Neural cell (in vitro differentiated cells): ENCODE measurements at regions not wholly inside any gene's neighbourhood (a gene's known extent, or its start where the extent isn't known, plus 50 kb on each side); places are given as distances from the start of the nearest gene placed in this dataset.

Source experiments
- EP300 ChIP-seq: fragments of 450-650 bp; conservative IDR thresholded peaks from 2 replicates; pipeline ENCODE4 v1.6.1; 2014; ENCODE audit warnings: antibody characterized with exemption, mild to moderate bottlenecking, moderate library complexity; ENCODE audit not compliant: poor library complexity, severe bottlenecking
- EZH2 ChIP-seq: fragments of 200-600, 300-800 bp; shearing (Covaris generic), sonication (generic); IDR thresholded peaks from 2 replicates; pipeline ENCODE4 v1.6.1; 2014; ENCODE audit warnings: antibody characterized with exemption, low read length, borderline replicate concordance, mild to moderate bottlenecking; ENCODE audit not compliant: insufficient read depth, poor library complexity, severe bottlenecking
- MXI1 ChIP-seq: fragments of 450-650 bp; conservative IDR thresholded peaks from 2 replicates; pipeline ENCODE4 v1.6.1; 2014; ENCODE audit warnings: antibody characterized with exemption, mild to moderate bottlenecking; ENCODE audit not compliant: poor library complexity, severe bottlenecking
- POLR2AphosphoS5 ChIP-seq: IDR thresholded peaks from 2 replicates; pipeline ENCODE4 v1.6.1; 2012
- SMC3 ChIP-seq: fragments of 450-650 bp; conservative IDR thresholded peaks from 2 replicates; pipeline ENCODE4 v1.6.1; 2014; ENCODE audit warnings: antibody characterized with exemption, mild to moderate bottlenecking, moderate library complexity; ENCODE audit not compliant: poor library complexity
- TAF1 ChIP-seq: IDR thresholded peaks from 2 replicates; pipeline ENCODE4 v1.6.1; 2012; ENCODE audit warnings: low read depth
- TF ChIP-seq, protein P1 (sequence below): fragments of 450-650 bp; IDR thresholded peaks from 2 replicates; pipeline ENCODE4 v1.5.1; 2014; ENCODE audit warnings: antibody characterized with exemption, mild to moderate bottlenecking, moderate library complexity; ENCODE audit not compliant: poor library complexity, severe bottlenecking

- TF ChIP-seq POLR2AphosphoS5 (no peak), EP300 (no peak), EZH2 (no peak), MXI1 (no peak), SMC3 (no peak), TAF1 (no peak)
- TF ChIP-seq, protein P1, sequence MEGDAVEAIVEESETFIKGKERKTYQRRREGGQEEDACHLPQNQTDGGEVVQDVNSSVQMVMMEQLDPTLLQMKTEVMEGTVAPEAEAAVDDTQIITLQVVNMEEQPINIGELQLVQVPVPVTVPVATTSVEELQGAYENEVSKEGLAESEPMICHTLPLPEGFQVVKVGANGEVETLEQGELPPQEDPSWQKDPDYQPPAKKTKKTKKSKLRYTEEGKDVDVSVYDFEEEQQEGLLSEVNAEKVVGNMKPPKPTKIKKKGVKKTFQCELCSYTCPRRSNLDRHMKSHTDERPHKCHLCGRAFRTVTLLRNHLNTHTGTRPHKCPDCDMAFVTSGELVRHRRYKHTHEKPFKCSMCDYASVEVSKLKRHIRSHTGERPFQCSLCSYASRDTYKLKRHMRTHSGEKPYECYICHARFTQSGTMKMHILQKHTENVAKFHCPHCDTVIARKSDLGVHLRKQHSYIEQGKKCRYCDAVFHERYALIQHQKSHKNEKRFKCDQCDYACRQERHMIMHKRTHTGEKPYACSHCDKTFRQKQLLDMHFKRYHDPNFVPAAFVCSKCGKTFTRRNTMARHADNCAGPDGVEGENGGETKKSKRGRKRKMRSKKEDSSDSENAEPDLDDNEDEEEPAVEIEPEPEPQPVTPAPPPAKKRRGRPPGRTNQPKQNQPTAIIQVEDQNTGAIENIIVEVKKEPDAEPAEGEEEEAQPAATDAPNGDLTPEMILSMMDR: no peak
Observed at GRCh38 chr2:187167491-187167890, 280.6 kb downstream of the CALCRL start.
